ENCODE measurements at regions not wholly inside any gene's neighbourhood (a gene's known extent, or its start where the extent isn't known, plus 50 kb on each side); places are given as distances from the start of the nearest gene placed in this dataset.

DNA sequence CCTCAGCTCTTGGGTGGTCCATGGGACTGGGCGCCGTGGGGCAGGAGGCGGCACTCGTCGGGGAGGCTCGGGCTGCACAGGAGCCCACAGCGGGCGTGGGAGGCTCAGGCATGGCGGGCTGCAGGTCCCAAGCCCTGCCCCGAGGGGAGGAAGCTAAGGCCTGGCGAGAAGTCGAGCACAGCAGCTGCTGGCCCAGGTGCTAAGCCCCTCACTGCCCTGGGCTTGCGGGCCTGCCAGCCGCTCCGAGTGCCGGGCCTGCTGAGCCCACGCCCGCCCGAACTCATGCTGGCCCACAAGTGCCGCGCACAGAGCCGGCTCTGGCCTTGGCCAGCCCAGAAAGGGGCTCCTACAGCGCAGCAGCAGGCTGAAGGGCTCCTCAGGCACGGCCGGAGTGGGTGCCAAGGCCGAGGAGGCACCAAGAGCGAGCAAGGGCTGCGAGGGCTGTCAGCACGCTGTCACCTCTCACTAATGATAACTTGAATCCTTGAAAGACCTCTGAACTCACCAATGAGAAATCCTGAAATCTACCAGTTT is 1506.8 kb upstream of the WWC1 start:
- TF ChIP-seq ZNF622 (IDR thresholded peaks at IDR 0.05), result no peak
- TF ChIP-seq TCF3 (IDR thresholded peaks at IDR 0.05; ENCODE audit: borderline replicate concordance, insufficient read depth, low read depth, low read length), result no peak
- TF ChIP-seq E4F1 (IDR thresholded peaks at IDR 0.05; ENCODE audit: borderline replicate concordance, partially characterized antibody), result no peak
- TF ChIP-seq POLR2AphosphoS5 (IDR thresholded peaks at IDR 0.05; ENCODE audit: low read length), result no peak
- TF ChIP-seq RELB (IDR thresholded peaks at IDR 0.05; ENCODE audit: low read depth), result no peak
- TF ChIP-seq HDAC2 (IDR thresholded peaks at IDR 0.05), result no peak

All from GM12878 (cell line).